SU-DHL-6 (cell line): ENCODE measurements at regions not wholly inside any gene's neighbourhood (a gene's known extent, or its start where the extent isn't known, plus 50 kb on each side); places are given as distances from the start of the nearest gene placed in this dataset.

ENCODE experiments used
- H2AFZ ChIP-seq: fragments of 200-600 bp; sonication (generic); 2 replicates; pipeline ENCODE4 v1.6.1; 2014; ENCODE audit warnings: low read depth, mild to moderate bottlenecking, moderate library complexity, mixed read lengths, antibody characterized with exemption, low read length; ENCODE audit not compliant: severe bottlenecking
- H3F3A ChIP-seq: fragments of 200-600 bp; shearing (Covaris generic); 2 replicates; pipeline ENCODE4 v1.6.0; 2016; ENCODE audit warnings: antibody characterized with exemption, mild to moderate bottlenecking; ENCODE audit not compliant: insufficient read depth
- H3K27ac ChIP-seq: fragments of 200-600 bp; sonication (generic); 2 replicates; pipeline ENCODE4 v1.5.1; 2016; ENCODE audit warnings: low read depth, mild to moderate bottlenecking, low read length, moderate library complexity, mixed read lengths
- H3K27me3 ChIP-seq: fragments of 200-600 bp; sonication (generic), shearing (Covaris generic); 2 replicates; pipeline ENCODE4 v1.6.0; 2014; ENCODE audit warnings: mild to moderate bottlenecking, low read length
- H3K36me3 ChIP-seq: fragments of 200-600 bp; sonication (generic); 2 replicates; pipeline ENCODE4 v1.6.1; 2014; ENCODE audit warnings: mild to moderate bottlenecking, low read length, mixed read lengths
- H3K4me2 ChIP-seq: fragments of 300-600, 200-600 bp; shearing (Covaris generic), sonication (generic); 2 replicates; pipeline ENCODE4 v1.6.0; 2014; ENCODE audit warnings: low read length, low read depth, mild to moderate bottlenecking; ENCODE audit not compliant: poor library complexity, severe bottlenecking
- H3K4me3 ChIP-seq: fragments of 200-600 bp; sonication (generic); 2 replicates; pipeline ENCODE4 v1.5.1; 2014; ENCODE audit warnings: antibody characterized with exemption, low read length, mild to moderate bottlenecking, mixed read lengths; ENCODE audit not compliant: insufficient read depth, poor library complexity, severe bottlenecking
- H3K79me2 ChIP-seq: fragments of 200-600 bp; sonication (generic); 2 replicates; pipeline ENCODE4 v1.6.1; 2014; ENCODE audit warnings: mild to moderate bottlenecking, low read length, moderate library complexity; ENCODE audit not compliant: insufficient read depth
- H3K9ac ChIP-seq: fragments of 200-600 bp; sonication (generic); 2 replicates; pipeline ENCODE4 v1.7.0; 2014; ENCODE audit warnings: mild to moderate bottlenecking, low read length
- H3K9me2 ChIP-seq: fragments of 200-600 bp; sonication (generic); replicated peaks from 2 replicates; pipeline ENCODE4 v1.6.1; 2014; ENCODE audit warnings: low read length; ENCODE audit not compliant: insufficient read depth
- H3K9me3 ChIP-seq: fragments of 200-600 bp; sonication (generic); 2 replicates; pipeline ENCODE4 v1.6.1; 2014; ENCODE audit warnings: low read length, mixed read lengths; ENCODE audit not compliant: insufficient read depth
- H4K20me1 ChIP-seq: fragments of 200-600 bp; sonication (generic); 2 replicates; pipeline ENCODE4 v1.6.1; 2014; ENCODE audit warnings: low read depth, mild to moderate bottlenecking, antibody characterized with exemption, low read length, moderate library complexity, mixed read lengths
- CTCF ChIP-seq: fragments of 200-600 bp; sonication (generic); IDR thresholded peaks from one replicate; pipeline ENCODE4 v1.5.1; 2017; ENCODE audit warnings: antibody characterized with exemption, mild to moderate bottlenecking, low read length, moderate library complexity; ENCODE audit not compliant: insufficient read depth, poor library complexity, severe bottlenecking
- EZH2phosphoT487 ChIP-seq: fragments of 200-600 bp; sonication (generic), shearing (Covaris generic); conservative IDR thresholded peaks from 2 replicates; pipeline ENCODE4 v1.6.1; 2018; ENCODE audit warnings: mild to moderate bottlenecking, antibody characterized with exemption, low read length, moderate library complexity, mixed read lengths

- Histone ChIP-seq H3K36me3 (no peaks in the 10 kb centered on the region), H3K27ac (no peak overlapping the region)
- TF ChIP-seq EZH2phosphoT487 = no peak
- TF ChIP-seq CTCF = no peak
These were observed 1389.2 kb upstream of the NUDT12 start for GRCh38 chr5:104951829-104952228.

GRCh38 chr5:104947076-104947475 is 1384.5 kb upstream of the NUDT12 start:
- Histone ChIP-seq H3K9ac (no peak overlapping the region), H4K20me1 (no peaks in the 10 kb centered on the region), H3K4me2 (no peak overlapping the region), H3K36me3 (no peaks in the 10 kb centered on the region), H3K9me3 (no peaks in the 10 kb centered on the region), H3K4me3 (no peak overlapping the region), H3F3A (no peaks in the 10 kb centered on the region), H3K27me3 (no peaks in the 10 kb centered on the region), H3K9me2 (no peaks in the 10 kb centered on the region), H2AFZ (no peak overlapping the region), H3K79me2 (no peaks in the 10 kb centered on the region), H3K27ac (no peak overlapping the region)
- no peak for TF ChIP-seq CTCF
- TF ChIP-seq EZH2phosphoT487 = no peak

More at GRCh38 chr5:104951829-104952228, 1389.2 kb upstream of the NUDT12 start:
- Histone ChIP-seq H3K9ac (no peak overlapping the region), H3K9me2 (no peaks in the 10 kb centered on the region), H3F3A (no peaks in the 10 kb centered on the region), H3K4me3 (no peak overlapping the region), H3K79me2 (no peaks in the 10 kb centered on the region), H2AFZ (no peak overlapping the region), H3K4me2 (no peak overlapping the region), H3K27me3 (no peaks in the 10 kb centered on the region), H3K9me3 (no peaks in the 10 kb centered on the region), H4K20me1 (no peaks in the 10 kb centered on the region)

- Histone ChIP-seq H3K4me2 (no peak overlapping the region), H3K9ac (no peak overlapping the region)
- no peak for TF ChIP-seq EZH2phosphoT487
- TF ChIP-seq CTCF = no peak
These were observed 1380.1 kb upstream of the NUDT12 start for GRCh38 chr5:104942735-104943134.

More at GRCh38 chr5:104942735-104943134, 1380.1 kb upstream of the NUDT12 start:
- Histone ChIP-seq H3K27me3 (no peaks in the 10 kb centered on the region), H3K36me3 (no peaks in the 10 kb centered on the region), H3F3A (no peaks in the 10 kb centered on the region), H3K27ac (no peak overlapping the region), H3K9me3 (no peaks in the 10 kb centered on the region), H2AFZ (no peak overlapping the region), H4K20me1 (no peaks in the 10 kb centered on the region), H3K9me2 (no peaks in the 10 kb centered on the region), H3K79me2 (no peaks in the 10 kb centered on the region), H3K4me3 (no peak overlapping the region)
